C4-2B (cell line): ENCODE measurements at regions not wholly inside any gene's neighbourhood (a gene's known extent, or its start where the extent isn't known, plus 50 kb on each side); places are given as distances from the start of the nearest gene placed in this dataset.

ENCODE experiments used
- ZFX ChIP-seq: fragments of 450-650 bp; IDR thresholded peaks from 2 replicates; pipeline ENCODE4 v1.6.1; 2017
- TF ChIP-seq, protein P1 (sequence below): fragments of 450-650 bp; conservative IDR thresholded peaks from 2 replicates; pipeline ENCODE4 v1.5.1; 2017; ENCODE audit warnings: mild to moderate bottlenecking

DNA sequence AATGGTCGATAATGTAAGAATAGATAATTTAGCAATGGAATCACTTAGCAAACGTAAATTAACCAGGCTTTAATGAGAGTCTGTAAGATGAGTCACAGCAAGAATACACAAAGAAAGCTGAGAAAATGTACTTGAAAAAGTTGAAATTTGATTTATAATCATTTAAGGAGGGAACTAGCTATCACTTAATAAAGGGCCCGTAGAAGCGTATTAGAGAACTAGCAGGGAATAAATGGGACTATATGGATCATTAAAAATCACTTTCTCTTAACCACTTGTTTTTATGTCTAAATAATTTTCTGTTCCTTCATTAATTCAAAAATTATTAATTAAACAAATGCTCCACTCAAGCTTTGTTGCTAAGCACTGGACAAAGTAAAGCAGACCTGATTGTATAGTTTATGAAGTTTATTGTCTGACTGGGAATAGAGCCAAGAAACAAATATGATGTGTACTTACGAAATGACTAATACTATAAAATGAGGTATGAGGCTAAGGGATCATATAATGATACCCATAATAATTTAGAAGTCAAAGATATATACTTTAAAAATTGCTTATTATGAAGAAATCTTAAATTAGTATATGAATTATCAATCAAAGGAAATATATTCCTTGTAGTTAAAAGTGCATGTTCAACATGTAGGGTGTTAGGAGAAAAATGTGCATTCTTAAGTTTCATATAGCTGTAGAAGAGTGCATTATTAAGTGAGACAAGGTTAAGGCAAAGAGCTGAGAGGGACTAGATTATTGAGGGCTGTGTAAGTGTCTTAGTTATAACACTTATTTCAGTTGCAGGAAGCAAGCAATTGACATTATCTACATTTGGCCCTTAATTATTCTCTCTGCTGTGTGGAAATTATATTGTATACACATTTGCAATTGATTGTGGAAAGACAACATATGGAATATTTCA, 196.8 kb downstream of the PRDM9 start:
- TF ChIP-seq, protein P1, sequence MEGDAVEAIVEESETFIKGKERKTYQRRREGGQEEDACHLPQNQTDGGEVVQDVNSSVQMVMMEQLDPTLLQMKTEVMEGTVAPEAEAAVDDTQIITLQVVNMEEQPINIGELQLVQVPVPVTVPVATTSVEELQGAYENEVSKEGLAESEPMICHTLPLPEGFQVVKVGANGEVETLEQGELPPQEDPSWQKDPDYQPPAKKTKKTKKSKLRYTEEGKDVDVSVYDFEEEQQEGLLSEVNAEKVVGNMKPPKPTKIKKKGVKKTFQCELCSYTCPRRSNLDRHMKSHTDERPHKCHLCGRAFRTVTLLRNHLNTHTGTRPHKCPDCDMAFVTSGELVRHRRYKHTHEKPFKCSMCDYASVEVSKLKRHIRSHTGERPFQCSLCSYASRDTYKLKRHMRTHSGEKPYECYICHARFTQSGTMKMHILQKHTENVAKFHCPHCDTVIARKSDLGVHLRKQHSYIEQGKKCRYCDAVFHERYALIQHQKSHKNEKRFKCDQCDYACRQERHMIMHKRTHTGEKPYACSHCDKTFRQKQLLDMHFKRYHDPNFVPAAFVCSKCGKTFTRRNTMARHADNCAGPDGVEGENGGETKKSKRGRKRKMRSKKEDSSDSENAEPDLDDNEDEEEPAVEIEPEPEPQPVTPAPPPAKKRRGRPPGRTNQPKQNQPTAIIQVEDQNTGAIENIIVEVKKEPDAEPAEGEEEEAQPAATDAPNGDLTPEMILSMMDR = no peak
- TF ChIP-seq ZFX = no peak
